ENCODE measurements at regions not wholly inside any gene's neighbourhood (a gene's known extent, or its start where the extent isn't known, plus 50 kb on each side); places are given as distances from the start of the nearest gene placed in this dataset.

GRCh38 chr6:142544199-142544838 is 242.5 kb downstream of the ADGRG6 start:
- ATAC-seq (no peak), DNase-seq (ENCODE audit: low spot score) (no peak)
- no peak overlapping the region for H3K27ac ChIP-seq (ENCODE audit: low read depth)
- no peaks in the 10 kb centered on the region for H4K20me1 ChIP-seq (replicated peaks; ENCODE audit: insufficient read depth)
- H3K36me3 ChIP-seq (ENCODE audit: insufficient read depth) = no peaks in the 10 kb centered on the region
- no peak overlapping the region; the same call in 1 of the 2 replicates for H2AFZ ChIP-seq
- Mint-ChIP-seq H3K4me1 (peaks cover 2% of the 10 kb centered on the region; the same call in 1 of the 3 replicates), H3K4me3 (no peak overlapping the region), H3K27me3 (ENCODE audit: insufficient read depth, low read depth, poor library complexity) (peaks cover 1% of the 10 kb centered on the region), H3K27ac (no peak overlapping the region), H3K9me3 (no peaks in the 10 kb centered on the region), H3K36me3 (ENCODE audit: low read depth) (no peaks in the 10 kb centered on the region)
- H3K4me2 ChIP-seq = no peak overlapping the region
- TF ChIP-seq CREB1 (CRISPR knock-in tag; IDR thresholded peaks at IDR 0.05; ENCODE audit: low read depth) (no peak), NANOG (IDR thresholded peaks at IDR 0.05; ENCODE audit: borderline replicate concordance) (no peak)
- no peaks in the 10 kb centered on the region for H3K79me2 ChIP-seq (replicated peaks; ENCODE audit: insufficient read depth)
- no peaks in the 10 kb centered on the region for H3K27me3 ChIP-seq (ENCODE audit: insufficient read depth)
- H3K9me2 ChIP-seq (ENCODE audit: insufficient read depth) = no peaks in the 10 kb centered on the region
- no peak overlapping the region for H3K4me3 ChIP-seq
- H3K4me1 ChIP-seq (ENCODE audit: insufficient read depth) = no peaks in the 10 kb centered on the region
- H3F3A ChIP-seq (replicated peaks; ENCODE audit: low read depth) = no peaks in the 10 kb centered on the region

- no peaks in the 10 kb centered on the region for H3K36me3 Mint-ChIP-seq (ENCODE audit: low read depth)
- Histone ChIP-seq H4K20me1 (replicated peaks; ENCODE audit: insufficient read depth) (no peaks in the 10 kb centered on the region), H3K27me3 (ENCODE audit: insufficient read depth) (no peaks in the 10 kb centered on the region), H3K27ac (ENCODE audit: low read depth) (no peak overlapping the region), H3K4me2 (no peak overlapping the region), H3K79me2 (replicated peaks; ENCODE audit: insufficient read depth) (no peaks in the 10 kb centered on the region), H3K36me3 (ENCODE audit: insufficient read depth) (no peaks in the 10 kb centered on the region), H3F3A (replicated peaks; ENCODE audit: low read depth) (no peaks in the 10 kb centered on the region), H3K9me2 (ENCODE audit: insufficient read depth) (0 out of 2 replicates have a peak, but pooled peaks cover 3% of the 10 kb centered on the region), H3K4me1 (ENCODE audit: insufficient read depth) (0 out of 2 replicates have a peak, but pooled peaks cover 2% of the 10 kb centered on the region), H2AFZ (no peak overlapping the region), H3K4me3 (no peak overlapping the region)
- DNase-seq (ENCODE audit: low spot score) (no peak), ATAC-seq (no peak)
- no peak overlapping the region for H3K27ac Mint-ChIP-seq
- H3K27me3 Mint-ChIP-seq (ENCODE audit: insufficient read depth, low read depth, poor library complexity) = peaks cover 1% of the 10 kb centered on the region
- no peaks in the 10 kb centered on the region for H3K9me3 Mint-ChIP-seq
- H3K4me1 Mint-ChIP-seq = peaks cover 4% of the 10 kb centered on the region; the same call in 1 of the 3 replicates
- H3K4me3 Mint-ChIP-seq = no peak overlapping the region
- TF ChIP-seq ZNF462 (CRISPR knock-in tag; IDR thresholded peaks at IDR 0.05) (no peak), ETS1 (IDR thresholded peaks at IDR 0.05) (no peak), ZNF331 (CRISPR knock-in tag; IDR thresholded peaks at IDR 0.05; ENCODE audit: low read depth) (no peak), EZH2 (IDR thresholded peaks at IDR 0.05; ENCODE audit: low read depth, unreplicated experiment) (no peak), NANOG (IDR thresholded peaks at IDR 0.05; ENCODE audit: borderline replicate concordance) (no peak), JUNB (IDR thresholded peaks at IDR 0.05; ENCODE audit: unreplicated experiment) (no peak), CREB1 (CRISPR knock-in tag; IDR thresholded peaks at IDR 0.05; ENCODE audit: low read depth) (no peak), EZH2phosphoT487 (IDR thresholded peaks at IDR 0.05; ENCODE audit: unreplicated experiment) (no peak), CTCF (conservative IDR thresholded peaks at IDR 0.05; ENCODE audit: low read depth in 2 of 2) (no peak), STAT1 (IDR thresholded peaks at IDR 0.05; ENCODE audit: unreplicated experiment) (no peak), ZNF114 (CRISPR knock-in tag; IDR thresholded peaks at IDR 0.05) (no peak), POLR2AphosphoS5 (IDR thresholded peaks at IDR 0.05; ENCODE audit: low read depth) (no peak)
Measured at GRCh38 chr6:142545147-142545546, 243.3 kb downstream of the ADGRG6 start.
